NCI-H2196 treated with DMSO at 0.1 percent for 48 hours (cell line): ENCODE measurements at regions not wholly inside any gene's neighbourhood (a gene's known extent, or its start where the extent isn't known, plus 50 kb on each side); places are given as distances from the start of the nearest gene placed in this dataset.

Experiments
- DNase-seq: peaks from one replicate; lab custom pipeline; 2025; ENCODE audit not compliant: unreplicated experiment; lab: John Stamatoyannopoulos, UW

GRCh38 chr6:156021746-156022396 is 566.2 kb upstream of the NOX3 start:
- no peak for DNase-seq

GRCh38 chr6:156017838-156018237 is 562.2 kb upstream of the NOX3 start:
- DNase-seq, result no peak

- no peak for DNase-seq
Observed at GRCh38 chr6:156016186-156016976, 560.7 kb upstream of the NOX3 start.

GRCh38 chr6:156013155-156013554 is 557.5 kb upstream of the NOX3 start:
- DNase-seq, result no peak

- no peak for DNase-seq
Observed at GRCh38 chr6:156009656-156010055, 554.0 kb upstream of the NOX3 start.

- DNase-seq, result no peak
Observed at GRCh38 chr6:156004796-156005195, 549.2 kb upstream of the NOX3 start.

GRCh38 chr6:155996151-155996550 is 540.5 kb upstream of the NOX3 start:
- DNase-seq, result no peak

GRCh38 chr6:155995281-155995680 is 539.6 kb upstream of the NOX3 start:
- DNase-seq, result no peak

GRCh38 chr6:155994086-155994485 is 538.4 kb upstream of the NOX3 start:
- DNase-seq, result no peak

GRCh38 chr6:155993240-155993639 is 537.6 kb upstream of the NOX3 start:
- DNase-seq, result no peak

- no peak for DNase-seq
Observed at GRCh38 chr6:155985660-155986138, 530.1 kb upstream of the NOX3 start.

- no peak for DNase-seq
Observed at GRCh38 chr6:155980768-155981079, 525.1 kb upstream of the NOX3 start.

- DNase-seq, result no peak
Observed at GRCh38 chr6:155980014-155980767, 524.6 kb upstream of the NOX3 start.

- no peak for DNase-seq
Observed at GRCh38 chr6:155975506-155975905, 519.9 kb upstream of the NOX3 start.

GRCh38 chr6:155974811-155975323 is 519.2 kb upstream of the NOX3 start:
- no peak for DNase-seq

GRCh38 chr6:155974359-155974758 is 518.7 kb upstream of the NOX3 start:
- DNase-seq, result no peak

- DNase-seq, result no peak
Observed at GRCh38 chr6:155970876-155971708, 515.5 kb upstream of the NOX3 start.

GRCh38 chr6:155970472-155970871 is 514.8 kb upstream of the NOX3 start:
- no peak for DNase-seq

GRCh38 chr6:155968921-155969320 is 513.3 kb upstream of the NOX3 start:
- DNase-seq, result no peak

- no peak for DNase-seq
Observed at GRCh38 chr6:155967322-155967721, 511.7 kb upstream of the NOX3 start.

- DNase-seq, result no peak
Observed at GRCh38 chr6:155964544-155964943, 508.9 kb upstream of the NOX3 start.
